Activated CD8-positive, alpha-beta T cell treated with anti-CD3 and anti-CD28 coated beads for 36 hours (primary cell): ENCODE measurements at regions not wholly inside any gene's neighbourhood (a gene's known extent, or its start where the extent isn't known, plus 50 kb on each side); places are given as distances from the start of the nearest gene placed in this dataset.

ENCODE experiments used
- ATAC-seq: fragments of 200-7000 bp; cut with Tn5 transposase; one replicate; pipeline ENCODE4 v1.10.0; 2021; ENCODE audit warnings: mild to moderate bottlenecking, moderate library complexity
- CTCF ChIA-PET: fragments of 350-600 bp; sonication (Branson Sonifier 250); formaldehyde crosslinking; loops from one replicate; lab custom pipeline; 2021; ENCODE audit warnings: antibody characterized with exemption; lab: Charles Lee
- POLR2A ChIA-PET: fragments of 350-600 bp; sonication (Branson Sonifier 250); formaldehyde crosslinking; loops from one replicate; lab custom pipeline; 2021; ENCODE audit warnings: antibody characterized with exemption; lab: Charles Lee
- DNase-seq: peaks from one replicate; pipeline ENCODE4 v3.0.0-alpha.2; 2020
- H3K27ac Mint-ChIP-seq: one replicate; pipeline ENCODE4 v1.8.0; 2021; ENCODE audit warnings: mild to moderate bottlenecking, mixed read lengths
- H3K27me3 Mint-ChIP-seq: one replicate; pipeline ENCODE4 v1.8.0; 2021; ENCODE audit warnings: mixed read lengths
- H3K36me3 Mint-ChIP-seq: one replicate; pipeline ENCODE4 v1.8.0; 2021; ENCODE audit warnings: low read depth, mixed read lengths
- H3K4me1 Mint-ChIP-seq: one replicate; pipeline ENCODE4 v1.8.0; 2021; ENCODE audit warnings: low read depth, mixed read lengths
- H3K4me3 Mint-ChIP-seq: one replicate; pipeline ENCODE4 v1.8.0; 2021; ENCODE audit warnings: mild to moderate bottlenecking, moderate library complexity, mixed read lengths
- H3K9me3 Mint-ChIP-seq: one replicate; pipeline ENCODE4 v1.8.0; 2021; ENCODE audit warnings: mixed read lengths
- intact Hi-C: fragments of 100-400 bp; cut with micrococcal nuclease; formaldehyde crosslinking; loops from one replicate; pipeline ENCODE4 v1.10.0; 2022
- TF ChIP-seq, protein P1 (sequence below): fragments of 200-600 bp; IDR thresholded peaks from one replicate; pipeline ENCODE4 v1.8.0; 2022; ENCODE audit warnings: antibody characterized with exemption, mild to moderate bottlenecking

DNA sequence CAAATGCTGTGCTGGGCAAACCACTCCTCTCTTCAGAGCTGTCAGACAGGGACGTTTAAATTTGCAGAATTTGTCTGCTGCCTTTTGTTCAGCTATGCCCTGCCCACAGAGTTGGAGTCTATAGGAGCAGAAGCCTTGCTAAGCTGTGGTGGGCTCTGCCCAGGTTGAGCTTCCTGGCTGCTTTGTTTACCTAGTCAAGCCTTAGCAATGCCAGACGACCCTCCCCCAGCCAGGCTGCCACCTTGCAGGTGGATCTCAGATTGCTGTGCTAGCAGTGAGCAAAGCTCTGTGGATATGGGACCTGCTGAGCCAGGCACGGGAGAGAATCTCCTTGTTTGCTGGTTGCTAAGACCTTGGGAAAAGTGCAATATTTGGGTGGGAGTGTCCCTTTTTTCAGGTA lies 314.9 kb downstream of the NNT start:
- no peak overlapping the region for H3K4me3 Mint-ChIP-seq
- no peaks in the 10 kb centered on the region for H3K36me3 Mint-ChIP-seq
- peaks cover 7% of the 10 kb centered on the region for H3K9me3 Mint-ChIP-seq
- no peaks in the 10 kb centered on the region for H3K27me3 Mint-ChIP-seq
- TF ChIP-seq, protein P1, sequence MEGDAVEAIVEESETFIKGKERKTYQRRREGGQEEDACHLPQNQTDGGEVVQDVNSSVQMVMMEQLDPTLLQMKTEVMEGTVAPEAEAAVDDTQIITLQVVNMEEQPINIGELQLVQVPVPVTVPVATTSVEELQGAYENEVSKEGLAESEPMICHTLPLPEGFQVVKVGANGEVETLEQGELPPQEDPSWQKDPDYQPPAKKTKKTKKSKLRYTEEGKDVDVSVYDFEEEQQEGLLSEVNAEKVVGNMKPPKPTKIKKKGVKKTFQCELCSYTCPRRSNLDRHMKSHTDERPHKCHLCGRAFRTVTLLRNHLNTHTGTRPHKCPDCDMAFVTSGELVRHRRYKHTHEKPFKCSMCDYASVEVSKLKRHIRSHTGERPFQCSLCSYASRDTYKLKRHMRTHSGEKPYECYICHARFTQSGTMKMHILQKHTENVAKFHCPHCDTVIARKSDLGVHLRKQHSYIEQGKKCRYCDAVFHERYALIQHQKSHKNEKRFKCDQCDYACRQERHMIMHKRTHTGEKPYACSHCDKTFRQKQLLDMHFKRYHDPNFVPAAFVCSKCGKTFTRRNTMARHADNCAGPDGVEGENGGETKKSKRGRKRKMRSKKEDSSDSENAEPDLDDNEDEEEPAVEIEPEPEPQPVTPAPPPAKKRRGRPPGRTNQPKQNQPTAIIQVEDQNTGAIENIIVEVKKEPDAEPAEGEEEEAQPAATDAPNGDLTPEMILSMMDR = no peak
- no peak overlapping the region for H3K27ac Mint-ChIP-seq
- ChIA-PET POLR2A (no interaction called here), CTCF (no interaction called here)
- intact Hi-C loops = no loop called here
- DNase-seq (no peak), ATAC-seq (no peak)
- H3K4me1 Mint-ChIP-seq = no peaks in the 10 kb centered on the region

DNA sequence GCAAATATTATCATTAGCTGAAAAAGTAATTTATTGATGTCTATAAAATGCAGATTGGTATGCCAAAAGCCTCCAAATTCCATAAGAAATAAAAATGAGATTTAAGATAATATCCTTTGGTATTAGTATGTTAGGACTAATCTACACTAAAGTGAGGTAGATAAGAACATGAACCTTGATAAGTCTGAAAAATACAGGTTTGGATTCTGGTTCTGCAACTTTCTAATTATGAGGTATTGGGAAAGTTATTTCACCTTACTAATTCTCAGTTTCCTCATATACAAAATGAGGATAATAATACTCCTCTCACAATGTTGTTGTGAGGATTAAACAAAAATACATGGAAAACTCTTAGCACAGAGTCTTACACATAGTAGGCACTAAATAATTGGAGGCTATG lies 300.1 kb downstream of the NNT start:
- Mint-ChIP-seq H3K4me1 (no peaks in the 10 kb centered on the region), H3K36me3 (no peaks in the 10 kb centered on the region), H3K27me3 (no peaks in the 10 kb centered on the region), H3K27ac (no peak overlapping the region), H3K9me3 (no peaks in the 10 kb centered on the region), H3K4me3 (no peak overlapping the region)
- no peak for DNase-seq
- POLR2A ChIA-PET = no interaction called here
- ATAC-seq = no peak
- CTCF ChIA-PET = no interaction called here
- intact Hi-C loops = no loop called here
- TF ChIP-seq, protein P1 = no peak

DNA sequence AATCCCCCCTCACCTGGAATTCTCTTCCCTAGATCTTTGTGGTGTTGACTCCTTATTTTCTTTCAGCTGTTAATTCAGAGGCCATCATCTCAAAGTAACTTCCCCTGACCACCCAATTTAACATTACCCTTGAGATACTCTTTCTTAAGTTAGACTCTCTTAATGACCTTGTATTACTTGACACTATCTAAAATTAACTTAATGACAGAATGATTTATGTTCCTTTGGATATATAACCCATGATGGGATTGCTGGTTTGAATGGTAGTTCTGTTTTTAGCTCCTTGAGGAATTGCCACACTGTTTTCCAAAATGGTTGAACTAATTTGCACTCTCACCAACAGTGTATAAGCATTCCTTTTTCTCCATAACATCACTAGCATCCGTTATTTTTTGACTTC lies 298.0 kb downstream of the NNT start:
- CTCF ChIA-PET = no interaction called here
- DNase-seq (no peak), ATAC-seq (no peak)
- intact Hi-C loops = no loop called here
- H3K9me3 Mint-ChIP-seq = no peaks in the 10 kb centered on the region
- no peaks in the 10 kb centered on the region for H3K27me3 Mint-ChIP-seq
- no peaks in the 10 kb centered on the region for H3K36me3 Mint-ChIP-seq
- TF ChIP-seq, protein P1 = no peak
- H3K4me1 Mint-ChIP-seq = no peaks in the 10 kb centered on the region
- no peak overlapping the region for H3K27ac Mint-ChIP-seq
- POLR2A ChIA-PET = no interaction called here
- H3K4me3 Mint-ChIP-seq = no peak overlapping the region

DNA sequence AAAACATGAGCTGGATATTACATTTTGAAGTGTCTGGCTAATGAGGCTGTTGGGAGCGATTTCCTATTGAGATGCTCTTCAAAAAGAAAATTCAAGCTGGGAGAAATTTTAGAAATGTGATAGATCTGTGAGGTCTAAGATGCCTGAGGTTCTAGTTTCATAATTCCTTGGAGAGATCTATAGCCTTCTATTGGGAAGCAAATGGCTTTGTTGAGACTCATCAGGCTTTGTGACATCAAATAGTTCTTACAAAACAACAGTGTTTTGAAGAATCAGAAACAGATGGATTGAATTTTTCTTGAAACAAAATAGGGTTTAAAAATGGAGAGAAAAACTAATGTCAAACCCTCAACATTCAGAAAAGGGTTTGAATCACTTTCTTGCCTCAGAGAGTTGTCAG lies 292.9 kb downstream of the NNT start:
- ChIA-PET CTCF (interaction anchor here (1.1 kb wide), 1 partner anchor 265 kb away, joined by 3 read pairs; no protein-coding TSS in a partner anchor), POLR2A (no interaction called here)
- H3K9me3 Mint-ChIP-seq = no peaks in the 10 kb centered on the region
- no peak for ATAC-seq
- no peak overlapping the region for H3K27ac Mint-ChIP-seq
- intact Hi-C loops = no loop called here
- no peaks in the 10 kb centered on the region for H3K27me3 Mint-ChIP-seq
- no peak for DNase-seq
- TF ChIP-seq, protein P1 = no peak
- no peaks in the 10 kb centered on the region for H3K36me3 Mint-ChIP-seq
- no peaks in the 10 kb centered on the region for H3K4me1 Mint-ChIP-seq
- no peak overlapping the region for H3K4me3 Mint-ChIP-seq

DNA sequence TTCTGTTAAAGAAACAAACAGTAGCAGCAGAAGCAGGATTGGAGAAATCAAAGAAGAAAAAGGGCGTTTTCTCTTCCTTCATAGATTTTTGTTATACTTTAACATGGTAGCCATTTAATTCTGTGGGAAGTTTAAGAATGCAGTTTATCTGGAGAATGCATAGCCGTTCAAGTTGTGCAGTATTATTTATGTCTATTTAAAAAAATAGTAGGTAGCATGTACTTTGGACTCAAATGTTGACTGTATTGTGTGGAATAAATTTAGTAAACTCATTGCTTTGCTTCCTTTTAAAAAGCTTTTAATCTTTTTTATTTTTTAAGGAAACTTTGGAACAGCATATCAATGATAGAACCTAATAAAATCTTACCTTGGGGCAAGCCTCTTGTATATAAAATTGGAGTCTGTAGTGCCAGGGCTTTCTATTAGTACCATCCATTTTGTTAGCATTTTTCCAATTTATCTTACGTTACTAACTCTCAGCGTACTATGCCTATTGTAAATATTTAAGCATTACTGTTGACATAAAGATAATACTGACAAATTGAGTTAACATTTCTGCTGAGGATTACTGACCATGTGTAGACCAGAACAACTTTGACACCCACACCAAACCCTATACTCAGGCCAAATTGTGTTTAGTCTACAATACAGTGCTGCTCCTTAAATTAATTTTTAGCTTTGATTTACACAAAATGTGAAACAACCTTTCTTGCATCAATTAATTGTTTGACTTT lies 291.1 kb downstream of the NNT start:
- ATAC-seq (no peak), DNase-seq (no peak)
- Mint-ChIP-seq H3K27me3 (no peaks in the 10 kb centered on the region), H3K4me3 (no peak overlapping the region), H3K4me1 (no peaks in the 10 kb centered on the region), H3K9me3 (no peaks in the 10 kb centered on the region), H3K27ac (no peak overlapping the region), H3K36me3 (no peaks in the 10 kb centered on the region)
- CTCF ChIA-PET = no interaction called here
- POLR2A ChIA-PET = no interaction called here
- TF ChIP-seq, protein P1 = no peak
- intact Hi-C loops = no loop called here
